Stimulated activated CD8-positive, alpha-beta memory T cell treated with anti-CD3 and anti-CD28 coated beads, Interleukin-7, amount 100 ng/mL, for 48 hours (primary cell): ENCODE measurements at regions not wholly inside any gene's neighbourhood (a gene's known extent, or its start where the extent isn't known, plus 50 kb on each side); places are given as distances from the start of the nearest gene placed in this dataset.
A peak's percentile ranks its signal among the peaks of the same experiment; 100 is the strongest.
"Not testable (repeated sequence)": the region's sequence is repeated elsewhere in the genome, so short reads cannot be mapped to it uniquely, and the experiment has no call there.

ENCODE experiments used
- DNase-seq, 2 donors: peaks; one replicate each; pipeline ENCODE4 v3.0.0-alpha.2; 2020; ENCODE audit warnings: low read depth in 1 of 2; ENCODE audit errors: extremely low read depth in 1 of 2

DNA sequence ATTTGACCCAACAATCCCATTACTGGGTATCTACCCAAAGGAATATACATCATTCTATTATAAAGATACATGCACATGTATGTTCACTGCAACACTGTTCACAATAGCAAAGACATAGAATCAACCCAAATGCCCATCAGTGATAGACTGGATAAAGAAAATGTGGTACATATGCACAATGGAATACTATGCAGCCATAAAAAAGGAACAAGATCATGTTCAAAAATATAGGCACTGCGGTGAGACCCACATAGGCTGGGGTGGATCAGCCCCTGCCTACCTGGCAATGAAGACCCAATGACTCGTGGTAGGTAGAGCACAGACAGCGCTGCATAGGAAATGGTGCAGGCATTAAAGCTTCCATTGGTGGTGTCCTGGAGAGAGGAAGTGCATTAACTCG lies 88.6 kb upstream of the NFIL3 start:
- DNase-seq: not testable (repeated sequence)

DNA sequence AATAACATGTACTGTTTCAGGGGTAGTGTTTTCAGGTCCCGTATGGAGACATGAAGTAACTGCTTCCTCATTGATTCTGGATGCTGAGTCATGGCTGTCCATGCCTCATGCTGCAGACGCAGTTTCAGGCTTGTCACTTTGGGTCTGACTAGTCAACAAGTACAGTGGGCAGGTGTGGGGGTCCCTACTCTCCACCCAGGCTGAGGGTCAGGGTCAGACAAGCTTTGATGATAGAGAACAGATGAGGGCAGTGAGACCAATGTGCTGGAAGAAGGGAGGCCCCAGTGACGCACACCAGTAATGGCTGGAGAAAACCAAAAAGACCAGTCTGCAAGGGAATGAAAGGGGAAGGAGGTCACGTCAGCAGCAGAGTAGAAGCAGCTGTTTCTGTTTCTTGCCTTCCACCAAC lies 80.0 kb upstream of the NFIL3 start:
- no peak for DNase-seq

DNA sequence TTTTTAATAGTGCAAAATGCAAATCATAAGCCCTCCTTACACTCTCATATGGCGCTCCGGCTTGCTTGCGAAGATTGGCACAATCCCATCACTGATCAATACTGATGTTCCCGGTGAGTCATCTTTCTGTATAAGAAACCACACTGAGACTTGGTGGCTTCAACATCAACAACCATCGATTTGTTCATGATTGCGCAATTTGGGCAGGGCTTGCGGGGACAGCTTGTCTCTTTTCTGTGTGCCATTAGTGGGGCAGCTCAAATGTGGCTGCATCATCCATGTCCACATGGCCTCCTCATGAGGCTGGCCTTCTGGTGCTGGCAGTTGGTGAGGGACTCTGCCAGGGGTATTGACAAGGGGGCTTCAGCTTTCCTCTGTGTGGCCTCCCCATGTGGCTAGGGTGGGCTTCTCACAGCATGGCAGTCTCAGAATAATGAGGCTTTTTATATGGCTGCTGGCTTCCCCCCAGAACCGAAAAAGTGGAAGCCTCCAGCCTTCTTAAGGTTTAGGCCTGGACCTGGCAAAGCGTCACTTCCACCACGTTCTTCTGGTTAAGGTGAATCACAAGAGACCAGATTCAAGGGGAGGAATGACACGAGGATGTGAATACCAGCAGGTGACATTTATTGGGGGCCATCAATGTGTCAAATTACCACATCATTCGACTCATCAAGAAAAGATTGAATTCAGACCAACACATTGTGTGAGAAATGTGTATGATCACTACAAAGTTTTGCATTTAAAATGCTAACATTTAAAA lies 79.5 kb upstream of the NFIL3 start:
- DNase-seq: peak in 1 of 2 donors; percentile 11

DNA sequence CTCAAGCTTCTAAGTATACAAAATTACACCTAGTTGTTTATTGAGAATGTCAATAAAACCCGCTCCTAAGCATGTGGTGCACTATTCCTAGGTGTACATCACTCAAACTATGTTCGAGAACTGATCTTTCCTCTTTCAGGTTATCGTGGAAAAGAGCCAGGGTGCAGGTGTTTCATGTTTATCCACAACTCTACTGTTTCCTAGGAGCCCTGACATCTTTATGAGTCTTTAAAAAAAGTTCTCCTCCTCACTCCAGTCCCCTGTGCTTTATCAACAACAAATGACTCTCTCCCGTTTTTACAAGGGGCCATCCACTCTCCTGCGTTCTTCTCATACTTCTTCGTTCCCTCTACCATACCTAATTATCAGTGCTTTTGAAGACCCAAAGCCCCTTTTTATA lies 78.8 kb upstream of the NFIL3 start:
- no peak for DNase-seq

DNA sequence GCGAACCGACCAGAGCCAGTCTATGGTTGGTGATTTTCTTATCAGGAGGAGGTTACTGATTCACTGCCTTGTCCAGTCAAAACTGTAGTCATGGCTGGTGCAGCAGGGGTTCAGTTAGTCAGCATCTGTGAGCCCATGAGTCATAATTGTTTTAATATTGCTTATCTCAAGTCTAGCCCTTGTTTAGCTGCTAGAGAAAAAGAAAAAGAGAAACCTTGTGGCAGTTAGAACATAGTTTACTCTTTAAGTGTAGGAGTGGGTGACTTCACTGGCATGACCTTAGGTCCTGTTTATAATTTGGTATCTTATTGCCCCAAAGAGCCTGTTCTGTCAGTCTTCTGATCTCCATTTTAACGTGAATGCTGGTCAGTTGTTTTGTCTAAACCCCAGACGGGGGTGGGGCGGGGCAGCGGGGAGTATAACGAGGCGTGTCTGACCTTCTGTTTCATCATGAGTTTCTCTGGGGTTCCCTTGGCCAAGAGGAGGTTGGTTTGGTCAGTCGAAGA lies 76.9 kb upstream of the NFIL3 start:
- DNase-seq: peak in 1 of 2 donors; percentile 25

DNA sequence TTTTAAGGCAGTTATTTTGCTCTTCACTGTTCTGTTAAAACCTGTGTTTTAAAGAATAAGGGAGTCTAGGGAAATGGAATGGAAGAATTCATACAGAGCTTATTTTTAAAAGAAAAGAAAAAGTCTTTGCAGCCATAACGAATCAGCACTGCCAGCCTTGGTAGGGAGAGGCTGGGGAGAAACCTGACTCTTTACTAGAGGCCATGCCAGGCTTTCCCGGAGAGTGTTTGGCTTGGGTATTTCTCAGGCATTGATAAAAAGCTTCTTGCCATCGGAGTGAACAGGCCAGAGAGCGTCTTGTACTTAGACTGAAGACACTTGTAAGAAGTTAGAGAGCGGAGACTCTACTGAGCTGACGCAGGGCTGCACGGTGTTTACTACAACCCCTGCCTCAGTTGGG lies 72.7 kb upstream of the NFIL3 start:
- no peak for DNase-seq

DNA sequence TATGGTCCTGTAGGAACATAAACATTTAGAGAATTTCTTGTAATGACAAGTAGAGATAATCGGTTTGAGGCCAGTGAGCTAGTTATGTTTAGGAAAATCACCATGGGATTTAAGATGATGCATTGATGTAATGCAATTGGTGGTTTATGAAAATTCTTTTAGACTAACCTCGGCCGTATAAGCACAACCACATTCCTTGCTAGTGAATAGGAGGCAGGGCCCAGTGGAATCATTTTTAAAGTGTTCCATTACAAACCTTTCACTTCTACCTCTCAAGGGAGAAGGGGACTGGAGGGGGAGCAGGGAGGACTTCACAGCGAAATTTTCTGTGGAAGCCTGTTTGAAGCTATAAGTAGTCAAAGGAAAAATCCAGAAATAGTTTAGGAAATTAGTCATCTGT lies 71.8 kb upstream of the NFIL3 start:
- no peak for DNase-seq

DNA sequence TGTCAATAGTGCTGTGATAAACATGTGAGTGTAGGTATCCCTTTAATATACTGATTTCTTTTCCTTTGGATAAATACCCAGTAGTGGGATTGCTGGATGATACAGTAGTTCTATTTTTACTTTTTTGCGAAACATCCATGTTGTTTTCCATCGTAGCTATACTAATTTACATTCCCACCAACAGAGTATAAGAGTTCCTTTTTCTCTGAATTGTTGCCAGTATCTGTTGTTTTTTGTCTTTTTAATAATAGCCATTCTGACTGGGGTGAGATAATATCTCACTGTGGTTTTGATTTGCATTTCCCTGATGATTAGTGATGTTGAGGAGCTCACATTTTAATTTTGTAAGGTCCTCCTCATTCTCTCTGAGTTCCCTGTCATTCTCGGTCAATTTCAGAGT lies 71.1 kb upstream of the NFIL3 start:
- DNase-seq: no peak

DNA sequence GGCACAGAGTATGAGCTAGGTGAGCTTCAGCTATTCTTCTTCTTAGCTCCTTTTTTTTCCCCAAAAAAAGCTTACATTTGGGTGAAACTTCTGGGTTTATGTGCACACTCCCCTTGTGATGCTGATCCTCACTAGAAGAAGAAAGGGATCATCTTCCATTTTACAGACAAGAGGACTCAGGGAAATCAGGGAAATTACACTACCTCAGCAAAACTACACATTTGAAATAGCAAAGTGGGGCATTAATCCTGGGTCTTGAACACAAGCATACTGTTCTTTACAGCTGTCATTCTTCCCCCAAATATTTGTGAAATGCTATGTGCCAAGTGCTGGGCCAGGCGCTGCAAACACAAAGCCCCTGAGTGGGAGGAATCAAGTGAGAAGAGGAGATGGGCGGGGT lies 68.6 kb upstream of the NFIL3 start:
- no peak for DNase-seq

DNA sequence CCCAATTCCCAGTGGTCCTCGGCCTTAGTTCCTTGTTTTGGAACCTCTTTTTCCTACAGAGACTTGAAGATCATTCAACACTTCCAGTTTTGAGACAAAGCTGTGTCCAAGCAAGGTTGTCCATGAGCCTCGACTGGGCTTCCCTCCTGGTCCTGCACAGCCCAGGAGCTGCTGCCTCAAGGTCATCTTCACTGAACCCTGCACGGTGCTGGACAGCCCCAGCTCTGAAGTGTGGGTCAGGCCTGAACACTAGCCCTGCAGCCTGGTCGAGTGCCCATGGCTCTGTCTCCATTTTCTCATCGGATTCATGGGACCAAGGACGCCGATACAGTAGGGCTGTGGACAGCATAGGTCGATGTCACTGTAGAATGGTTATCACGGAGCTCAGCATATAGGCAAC lies 68.0 kb upstream of the NFIL3 start:
- DNase-seq: no peak

DNA sequence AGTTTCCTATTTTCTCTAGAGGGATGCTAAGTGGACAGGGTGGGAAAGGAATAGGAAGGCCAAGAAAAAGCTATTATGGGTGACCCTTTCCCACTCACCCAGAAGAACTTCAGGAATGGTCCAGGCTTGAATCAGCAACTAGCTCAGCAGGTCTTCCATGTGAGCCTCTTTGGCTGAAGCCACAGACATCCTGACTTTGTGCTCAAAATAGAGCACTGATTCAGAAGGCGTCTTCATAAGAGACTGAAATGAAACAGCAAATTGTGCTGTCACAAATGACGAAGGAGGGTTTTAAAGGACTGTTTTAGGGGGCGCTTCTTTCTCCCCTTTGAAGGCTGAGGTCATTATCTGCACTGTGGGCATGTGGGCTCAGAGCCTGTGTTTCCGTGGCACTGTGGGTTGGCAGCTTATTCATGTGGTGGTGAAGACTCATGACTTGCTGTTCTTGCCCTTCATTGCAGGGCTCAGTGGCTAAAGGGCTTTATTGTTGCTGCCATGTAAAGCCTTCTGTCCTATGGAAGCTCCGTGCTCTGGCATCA lies 65.8 kb upstream of the NFIL3 start:
- peak in 1 of 2 donors; percentile 17 for DNase-seq

DNA sequence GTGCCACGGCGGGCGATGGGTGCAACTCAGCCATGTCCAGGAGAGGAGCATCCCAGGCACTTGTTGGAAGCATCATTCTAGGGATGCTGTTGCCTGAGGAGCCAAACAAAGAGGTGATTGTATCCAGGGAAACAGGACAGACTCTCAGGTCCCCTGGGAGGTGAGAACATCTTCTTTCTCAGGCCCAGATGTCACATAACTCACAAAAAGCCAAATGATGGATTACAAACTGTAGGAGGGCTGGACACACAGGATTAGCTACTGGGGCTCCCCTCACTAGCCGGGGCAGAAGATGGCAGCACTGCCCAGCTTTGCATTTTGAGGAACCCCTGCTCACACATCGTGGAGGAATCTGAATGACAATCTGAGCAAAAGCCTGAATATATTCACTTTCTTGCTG lies 64.7 kb upstream of the NFIL3 start:
- DNase-seq: no peak

DNA sequence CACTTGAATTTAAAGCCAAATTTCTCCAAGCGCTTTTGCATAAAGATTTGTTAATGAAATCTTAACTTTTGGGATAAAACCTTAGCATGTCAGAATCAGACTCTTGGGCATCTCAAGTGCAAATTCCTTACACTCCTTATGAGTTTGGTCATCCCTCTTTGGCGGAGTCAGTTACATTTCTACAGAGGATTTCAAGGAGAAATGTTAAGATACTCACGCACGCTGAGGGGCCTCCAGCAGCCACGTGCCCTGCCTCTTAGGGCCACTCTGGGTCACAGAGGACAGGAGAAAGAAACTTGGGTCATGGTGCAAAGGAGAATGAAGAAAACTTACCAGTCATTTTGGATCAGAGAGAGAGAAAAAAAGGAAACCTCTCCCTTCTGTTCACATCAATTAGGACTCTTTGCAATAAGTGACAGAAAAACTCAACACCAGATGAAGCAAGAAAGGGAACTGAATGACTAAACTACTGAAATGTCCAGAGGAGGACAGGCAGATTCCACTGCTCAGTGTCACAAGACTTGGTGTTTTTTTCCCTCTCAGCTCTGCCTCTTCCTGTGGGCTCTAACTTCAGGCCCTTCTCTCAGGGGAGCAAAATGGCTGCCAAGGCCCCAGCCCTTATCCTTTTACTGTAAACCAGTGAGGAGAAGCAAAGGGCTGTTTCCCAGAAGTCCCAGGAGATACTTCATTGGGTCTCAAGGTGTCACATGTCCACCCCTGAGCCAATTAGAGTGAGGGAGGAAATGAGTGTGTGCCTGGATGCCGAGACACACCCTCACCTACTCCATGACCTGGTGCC lies 63.3 kb upstream of the NFIL3 start:
- no peak for DNase-seq

DNA sequence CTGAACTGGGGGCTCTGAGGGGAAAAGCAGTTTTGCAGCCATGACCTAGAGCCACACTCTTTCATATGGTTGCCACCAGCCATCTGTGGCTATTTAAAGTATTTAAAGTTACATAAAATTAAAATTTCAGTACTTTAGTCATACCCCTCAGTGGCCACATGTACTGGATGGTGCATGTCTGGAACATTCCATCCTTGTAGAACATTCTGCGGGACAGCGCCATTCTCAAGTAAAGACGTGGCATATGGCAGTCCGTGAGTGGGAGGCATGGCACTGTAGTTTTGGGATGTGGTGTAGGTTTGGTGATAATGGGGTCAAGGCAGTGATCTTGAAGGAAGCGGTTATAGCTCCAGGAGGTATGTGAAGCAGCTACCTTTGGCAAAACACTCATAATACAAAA lies 61.4 kb upstream of the NFIL3 start:
- no peak for DNase-seq

DNA sequence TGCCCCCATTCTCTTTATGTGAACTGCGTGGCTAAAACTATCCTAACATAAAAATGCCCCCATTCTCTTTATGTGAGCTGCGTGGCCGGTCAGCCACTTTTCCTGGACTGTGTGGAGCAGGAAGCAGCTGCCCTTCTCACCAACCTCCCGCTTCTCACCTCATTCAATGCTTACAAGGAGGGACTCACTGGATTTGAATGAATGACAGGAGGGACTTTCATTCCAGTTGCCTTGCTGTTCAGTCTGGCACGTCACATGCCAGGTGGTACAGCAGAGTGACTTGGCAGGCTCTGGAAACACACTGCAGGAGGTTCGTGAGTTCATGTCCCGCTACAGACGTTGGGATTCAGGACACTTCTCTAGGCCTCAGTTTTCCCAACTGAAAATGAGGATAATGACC lies 60.2 kb upstream of the NFIL3 start:
- no peak for DNase-seq

DNA sequence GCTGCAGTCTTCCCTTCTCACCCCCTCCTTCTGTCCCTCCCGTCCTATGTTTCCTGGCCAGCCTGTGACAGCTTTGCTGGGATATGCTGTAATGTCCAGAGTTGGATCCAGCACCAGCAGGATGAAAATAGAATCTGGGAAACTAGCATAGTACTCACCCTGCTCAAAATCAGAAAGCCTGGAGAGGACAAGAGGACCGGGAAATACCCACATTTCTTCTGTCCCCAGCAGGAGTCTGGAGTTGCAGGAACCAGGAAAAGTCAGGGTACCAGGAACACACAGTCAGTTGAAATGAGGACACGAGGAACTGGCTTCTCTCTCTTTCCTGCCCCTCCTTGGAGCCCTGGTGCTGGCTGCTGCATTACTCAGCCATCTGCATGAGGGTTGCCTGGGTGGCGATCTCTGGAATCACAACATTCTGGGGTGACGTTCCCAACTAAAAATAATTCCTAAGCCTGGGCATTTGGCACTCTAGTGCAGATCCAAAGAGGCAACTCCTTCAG lies 59.6 kb upstream of the NFIL3 start:
- DNase-seq: no peak

DNA sequence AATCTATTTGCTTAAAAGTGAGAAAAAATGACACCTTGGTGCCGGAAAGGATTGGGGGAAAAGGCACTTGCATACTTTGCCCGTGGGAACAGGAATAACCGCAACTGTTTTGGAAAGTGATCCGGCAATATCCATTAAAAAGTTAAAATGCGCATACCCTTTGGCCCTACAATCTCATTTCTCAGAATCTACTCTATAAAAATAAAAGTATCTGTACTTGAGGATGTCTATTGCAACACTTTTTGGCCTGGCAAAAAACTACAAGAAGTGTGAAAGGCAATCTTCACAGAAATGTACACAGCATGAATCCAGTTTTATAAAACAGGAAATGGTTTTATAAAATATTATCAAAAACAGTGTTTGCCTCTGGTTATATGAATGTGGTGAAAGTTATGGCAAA lies 58.3 kb upstream of the NFIL3 start:
- DNase-seq: no peak

DNA sequence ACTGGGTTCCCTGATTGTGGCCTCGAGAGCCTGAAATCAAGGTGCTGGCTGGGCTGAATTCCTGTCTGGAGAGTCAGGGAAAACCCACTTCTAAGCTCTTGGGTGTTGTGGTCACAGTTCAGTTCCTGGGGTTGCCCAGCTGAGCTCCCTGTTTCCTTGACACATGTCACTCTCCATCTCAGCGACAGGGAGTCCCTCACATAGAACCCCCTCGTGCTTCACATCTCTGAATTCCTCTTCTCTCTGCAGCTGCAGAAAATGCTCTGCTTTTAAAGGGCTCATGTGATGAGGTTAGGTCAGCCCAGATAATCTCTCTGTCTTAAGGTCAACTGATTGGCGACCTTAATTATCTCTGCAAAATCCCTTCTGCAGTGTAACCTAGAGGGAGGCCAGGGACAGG lies 53.5 kb upstream of the NFIL3 start:
- DNase-seq: no peak

DNA sequence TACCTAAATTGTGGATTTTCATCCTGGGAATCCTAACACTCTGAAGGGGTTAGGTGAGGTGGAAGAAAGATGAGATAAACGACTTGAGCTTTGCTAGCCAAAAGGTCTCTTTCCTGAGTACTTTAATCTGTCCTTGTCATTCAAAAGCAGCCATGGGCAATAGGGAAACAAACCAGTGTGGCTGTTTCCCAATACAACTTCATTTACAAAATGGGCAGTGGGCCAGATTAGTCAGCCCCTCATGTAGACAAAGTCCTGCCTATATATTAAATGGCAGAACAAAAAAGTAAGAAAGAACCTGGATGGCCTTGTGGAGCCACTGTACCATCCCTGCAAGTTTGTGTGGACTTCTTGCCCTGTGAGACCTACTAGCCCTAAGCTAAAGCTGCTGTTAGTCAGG lies 51.0 kb upstream of the NFIL3 start:
- DNase-seq: no peak
